ENCODE measurements at regions not wholly inside any gene's neighbourhood (a gene's known extent, or its start where the extent isn't known, plus 50 kb on each side); places are given as distances from the start of the nearest gene placed in this dataset.

DNA sequence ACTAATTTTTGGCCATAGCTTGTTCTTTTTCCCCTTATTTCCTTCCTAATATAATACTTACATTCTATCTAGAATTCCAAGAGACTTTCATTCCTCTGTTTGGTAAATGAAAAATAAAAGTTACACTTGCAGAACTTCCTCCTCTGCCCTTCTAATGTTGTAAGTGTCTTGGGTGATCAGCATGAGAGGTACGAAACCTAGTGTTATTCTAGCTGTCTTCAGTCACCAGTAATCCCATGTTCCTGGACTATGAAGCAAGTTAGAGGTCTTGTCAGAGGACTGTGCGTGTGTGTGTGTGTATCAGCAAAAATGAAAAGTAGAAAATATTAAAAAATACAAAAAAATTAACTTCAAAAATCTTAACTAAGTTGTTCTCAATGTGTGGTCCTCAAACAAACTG, 307.0 kb downstream of the SPRY2 start:
- ChIA-PET CTCF (ENCODE audit: partially characterized antibody) (no interaction called here), POLR2A (ENCODE audit: partially characterized antibody) (no interaction called here)
- Histone ChIP-seq H3K27me3 (ENCODE audit: insufficient read depth, low read length) (no peaks in the 10 kb centered on the region), H3K36me3 (ENCODE audit: insufficient read depth, low read length) (no peaks in the 10 kb centered on the region), H3K9me3 (ENCODE audit: control insufficient read depth in 1 of 2, low read length in 2 of 2) (no peaks in the 10 kb centered on the region), H3K27ac (ENCODE audit: low read depth, low read length) (no peak overlapping the region), H3K4me1 (ENCODE audit: insufficient read depth, low read length) (no peaks in the 10 kb centered on the region), H3K4me3 (ENCODE audit: low read length in 2 of 2) (no peak overlapping the region)
- H3K36me3 Mint-ChIP-seq = no peaks in the 10 kb centered on the region
- no peak overlapping the region for H3K4me3 Mint-ChIP-seq
- no peak overlapping the region for H3K27ac Mint-ChIP-seq
- intact Hi-C loops (cut with micrococcal nuclease) = no loop called here
- no peaks in the 10 kb centered on the region for H3K4me1 Mint-ChIP-seq
- no peaks in the 10 kb centered on the region for H3K27me3 Mint-ChIP-seq
- DNase-seq = no peak
- peaks cover 0 to 3% (median 1%) of the 10 kb centered on the region in 8 donors for H3K9me3 Mint-ChIP-seq

DNA sequence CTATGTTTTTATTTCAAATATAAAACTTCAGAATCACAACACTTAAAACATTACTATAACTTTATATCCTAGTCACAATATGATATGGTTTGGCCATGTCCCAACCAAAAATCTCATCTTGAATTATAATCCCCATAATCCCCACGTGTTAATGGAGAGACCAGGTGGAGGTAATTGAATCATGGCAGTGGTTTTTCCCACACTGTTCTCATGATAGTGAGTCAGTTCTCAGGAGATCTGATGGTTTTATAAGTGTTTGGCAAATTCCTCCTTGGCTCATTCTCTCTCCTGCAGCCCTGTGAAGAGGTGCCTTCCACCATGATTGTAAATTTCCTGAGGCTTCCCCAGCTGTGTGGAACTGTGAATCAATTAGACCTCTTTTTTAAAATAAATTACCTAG, 307.6 kb downstream of the SPRY2 start:
- H3K9me3 Mint-ChIP-seq = peaks cover 0 to 3% (median 0%) of the 10 kb centered on the region in 8 donors
- POLR2A ChIA-PET (ENCODE audit: partially characterized antibody) = no interaction called here

DNA sequence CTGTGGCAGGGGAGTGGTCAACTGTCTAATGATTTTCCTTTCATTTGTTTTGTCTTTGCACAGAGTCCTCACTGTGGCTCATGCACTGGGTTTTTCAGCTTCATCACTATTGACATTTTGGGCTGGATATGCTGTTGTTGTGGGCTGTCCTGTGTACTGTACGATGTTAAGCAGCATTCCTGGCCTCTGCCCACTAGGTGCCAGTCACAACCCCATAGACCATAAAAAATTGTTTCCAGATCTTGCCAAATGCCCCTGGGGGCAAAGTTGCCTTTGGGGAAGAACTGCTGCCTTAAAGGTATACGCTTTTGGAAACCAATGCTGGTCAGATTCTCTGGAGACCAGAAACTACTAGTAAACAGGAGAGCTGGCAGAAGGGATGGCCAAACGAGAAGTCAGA, 310.4 kb downstream of the SPRY2 start:
- H3K9me3 ChIP-seq (ENCODE audit: control insufficient read depth in 1 of 2, low read length in 2 of 2) = no peaks in the 10 kb centered on the region
- DNase-seq = no peak
- H3K27ac Mint-ChIP-seq = no peak overlapping the region
- no peaks in the 10 kb centered on the region for H3K27me3 Mint-ChIP-seq
- no peaks in the 10 kb centered on the region for H3K4me1 ChIP-seq (ENCODE audit: insufficient read depth, low read length)
- no peaks in the 10 kb centered on the region for H3K36me3 ChIP-seq (ENCODE audit: insufficient read depth, low read length)
- peaks cover 0 to 3% (median 0%) of the 10 kb centered on the region in 8 donors for H3K9me3 Mint-ChIP-seq
- no peak overlapping the region for H3K4me3 ChIP-seq (ENCODE audit: low read length in 2 of 2)
- ChIA-PET CTCF (ENCODE audit: partially characterized antibody) (no interaction called here), POLR2A (ENCODE audit: partially characterized antibody) (no interaction called here)
- no peaks in the 10 kb centered on the region for H3K4me1 Mint-ChIP-seq
- H3K36me3 Mint-ChIP-seq = no peaks in the 10 kb centered on the region
- H3K27ac ChIP-seq (ENCODE audit: low read depth, low read length) = no peak overlapping the region
- no peak overlapping the region for H3K4me3 Mint-ChIP-seq
- H3K27me3 ChIP-seq (ENCODE audit: insufficient read depth, low read length) = no peaks in the 10 kb centered on the region
- intact Hi-C loops (cut with micrococcal nuclease) = no loop called here

More for the DNA sequence above, 307.6 kb downstream of the SPRY2 start:
- Mint-ChIP-seq H3K4me1 (no peaks in the 10 kb centered on the region), H3K36me3 (no peaks in the 10 kb centered on the region), H3K27me3 (no peaks in the 10 kb centered on the region), H3K27ac (no peak overlapping the region), H3K4me3 (no peak overlapping the region)
- Histone ChIP-seq H3K27me3 (ENCODE audit: insufficient read depth, low read length) (no peaks in the 10 kb centered on the region), H3K27ac (ENCODE audit: low read depth, low read length) (no peak overlapping the region), H3K9me3 (ENCODE audit: control insufficient read depth in 1 of 2, low read length in 2 of 2) (no peaks in the 10 kb centered on the region), H3K36me3 (ENCODE audit: insufficient read depth, low read length) (no peaks in the 10 kb centered on the region), H3K4me3 (ENCODE audit: low read length in 2 of 2) (no peak overlapping the region), H3K4me1 (ENCODE audit: insufficient read depth, low read length) (no peaks in the 10 kb centered on the region)
- CTCF ChIA-PET (ENCODE audit: partially characterized antibody) = no interaction called here
- no peak for DNase-seq
- intact Hi-C loops (cut with micrococcal nuclease) = no loop called here

DNA sequence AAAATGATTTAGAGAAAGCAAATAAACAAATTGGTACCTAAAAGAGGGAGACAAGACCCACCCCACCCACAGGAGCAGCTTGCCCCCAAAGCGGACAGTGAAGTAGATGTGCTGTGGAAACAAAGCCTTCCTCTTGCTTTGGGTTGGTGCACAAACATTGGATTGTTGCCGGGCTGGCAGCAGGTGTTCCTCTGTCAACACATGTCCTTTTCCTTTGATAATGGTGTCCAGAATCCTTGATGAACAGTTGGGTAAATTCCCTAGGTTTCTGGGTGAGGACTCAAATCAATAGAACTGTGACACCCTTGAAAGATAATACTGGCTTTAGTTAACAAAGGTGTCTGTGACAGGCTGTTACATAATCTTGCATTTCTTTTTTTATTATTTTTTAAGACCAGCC, 311.8 kb downstream of the SPRY2 start:
- no peak for DNase-seq
- Mint-ChIP-seq H3K36me3 (no peaks in the 10 kb centered on the region), H3K27me3 (peaks cover 0 to 2% of the 10 kb centered on the region in 2 donors), H3K27ac (no peak overlapping the region), H3K4me3 (no peak overlapping the region), H3K9me3 (no peaks in the 10 kb centered on the region), H3K4me1 (no peaks in the 10 kb centered on the region)
- no peaks in the 10 kb centered on the region for H3K9me3 ChIP-seq (ENCODE audit: control insufficient read depth in 1 of 2, low read length in 2 of 2)
- H3K4me1 ChIP-seq (ENCODE audit: insufficient read depth, low read length) = no peaks in the 10 kb centered on the region
- no peak overlapping the region for H3K27ac ChIP-seq (ENCODE audit: low read depth, low read length)
- ChIA-PET CTCF (ENCODE audit: partially characterized antibody) (no interaction called here), POLR2A (ENCODE audit: partially characterized antibody) (no interaction called here)
- H3K27me3 ChIP-seq (ENCODE audit: insufficient read depth, low read length) = no peaks in the 10 kb centered on the region
- H3K36me3 ChIP-seq (ENCODE audit: insufficient read depth, low read length) = no peaks in the 10 kb centered on the region
- intact Hi-C loops (cut with micrococcal nuclease) = no loop called here
- H3K4me3 ChIP-seq (ENCODE audit: low read length in 2 of 2) = no peak overlapping the region

DNA sequence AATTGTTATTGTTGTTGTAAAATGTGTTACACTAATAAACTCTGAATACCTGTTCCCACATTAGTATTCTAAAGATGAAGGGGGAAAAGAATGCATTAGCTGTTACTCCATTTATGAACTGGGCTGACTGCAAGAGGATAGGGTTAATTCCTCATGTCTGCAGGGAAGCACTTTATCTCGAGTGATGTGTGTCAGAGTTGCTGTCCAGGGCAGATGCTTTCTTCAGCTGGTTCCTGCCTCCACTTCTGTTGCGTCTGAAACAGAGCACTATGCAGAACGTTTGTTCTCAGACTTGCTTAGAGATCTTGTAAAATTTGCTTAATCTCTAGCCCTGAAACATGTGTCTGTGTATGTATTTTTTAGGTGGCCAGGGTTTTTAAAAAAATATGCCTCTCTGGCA, 318.8 kb downstream of the SPRY2 start:
- no peak overlapping the region for H3K4me3 ChIP-seq (ENCODE audit: low read length in 2 of 2)
- Mint-ChIP-seq H3K36me3 (no peaks in the 10 kb centered on the region), H3K4me3 (no peak overlapping the region), H3K27me3 (peaks cover 0 to 2% of the 10 kb centered on the region in 2 donors), H3K9me3 (peaks cover 0 to 6% (median 0%) of the 10 kb centered on the region in 8 donors), H3K27ac (no peak overlapping the region), H3K4me1 (no peaks in the 10 kb centered on the region)
- H3K27me3 ChIP-seq (ENCODE audit: insufficient read depth, low read length) = no peaks in the 10 kb centered on the region
- no peaks in the 10 kb centered on the region for H3K36me3 ChIP-seq (ENCODE audit: insufficient read depth, low read length)
- ChIA-PET POLR2A (ENCODE audit: partially characterized antibody) (no interaction called here), CTCF (ENCODE audit: partially characterized antibody) (no interaction called here)
- no peaks in the 10 kb centered on the region for H3K4me1 ChIP-seq (ENCODE audit: insufficient read depth, low read length)
- H3K27ac ChIP-seq (ENCODE audit: low read depth, low read length) = no peak overlapping the region
- DNase-seq = no peak
- intact Hi-C loops (cut with micrococcal nuclease) = no loop called here
- no peaks in the 10 kb centered on the region for H3K9me3 ChIP-seq (ENCODE audit: control insufficient read depth in 1 of 2, low read length in 2 of 2)

DNA sequence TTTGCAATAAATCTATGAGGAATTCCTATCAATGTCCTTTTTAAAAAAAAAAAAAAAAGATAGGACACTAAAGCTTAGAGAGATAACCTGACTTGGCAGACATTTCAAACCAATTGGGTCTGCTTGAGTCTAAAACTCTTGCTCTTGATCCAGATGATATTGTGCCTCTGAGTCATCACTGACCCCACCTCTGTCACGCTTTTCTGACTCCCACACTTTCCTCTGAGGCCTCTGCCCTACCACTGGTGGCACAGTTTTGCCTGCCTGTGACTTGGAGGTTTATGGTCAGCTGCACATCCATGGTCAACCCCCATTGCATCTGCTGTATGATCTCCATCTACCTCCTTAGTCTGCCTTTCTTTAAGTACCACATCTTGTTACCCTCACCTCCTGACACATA, 328.7 kb downstream of the SPRY2 start:
- no peaks in the 10 kb centered on the region for H3K27me3 ChIP-seq (ENCODE audit: insufficient read depth, low read length)
- CTCF ChIA-PET (ENCODE audit: partially characterized antibody) = no interaction called here
- no peaks in the 10 kb centered on the region for H3K36me3 ChIP-seq (ENCODE audit: insufficient read depth, low read length)
- H3K27ac ChIP-seq (ENCODE audit: low read depth, low read length) = no peak overlapping the region
- peaks cover 0 to 4% (median 0%) of the 10 kb centered on the region in 8 donors for H3K9me3 Mint-ChIP-seq
- no peaks in the 10 kb centered on the region for H3K9me3 ChIP-seq (ENCODE audit: control insufficient read depth in 1 of 2, low read length in 2 of 2)
- POLR2A ChIA-PET (ENCODE audit: partially characterized antibody) = no interaction called here
- H3K4me1 ChIP-seq (ENCODE audit: insufficient read depth, low read length) = no peaks in the 10 kb centered on the region
- no peak overlapping the region for H3K4me3 Mint-ChIP-seq
- H3K27me3 Mint-ChIP-seq = no peaks in the 10 kb centered on the region
- DNase-seq = no peak
- no peaks in the 10 kb centered on the region for H3K36me3 Mint-ChIP-seq
- no peaks in the 10 kb centered on the region for H3K4me1 Mint-ChIP-seq
- intact Hi-C loops (cut with micrococcal nuclease) = no loop called here
- no peak overlapping the region for H3K27ac Mint-ChIP-seq
- no peak overlapping the region for H3K4me3 ChIP-seq (ENCODE audit: low read length in 2 of 2)

DNA sequence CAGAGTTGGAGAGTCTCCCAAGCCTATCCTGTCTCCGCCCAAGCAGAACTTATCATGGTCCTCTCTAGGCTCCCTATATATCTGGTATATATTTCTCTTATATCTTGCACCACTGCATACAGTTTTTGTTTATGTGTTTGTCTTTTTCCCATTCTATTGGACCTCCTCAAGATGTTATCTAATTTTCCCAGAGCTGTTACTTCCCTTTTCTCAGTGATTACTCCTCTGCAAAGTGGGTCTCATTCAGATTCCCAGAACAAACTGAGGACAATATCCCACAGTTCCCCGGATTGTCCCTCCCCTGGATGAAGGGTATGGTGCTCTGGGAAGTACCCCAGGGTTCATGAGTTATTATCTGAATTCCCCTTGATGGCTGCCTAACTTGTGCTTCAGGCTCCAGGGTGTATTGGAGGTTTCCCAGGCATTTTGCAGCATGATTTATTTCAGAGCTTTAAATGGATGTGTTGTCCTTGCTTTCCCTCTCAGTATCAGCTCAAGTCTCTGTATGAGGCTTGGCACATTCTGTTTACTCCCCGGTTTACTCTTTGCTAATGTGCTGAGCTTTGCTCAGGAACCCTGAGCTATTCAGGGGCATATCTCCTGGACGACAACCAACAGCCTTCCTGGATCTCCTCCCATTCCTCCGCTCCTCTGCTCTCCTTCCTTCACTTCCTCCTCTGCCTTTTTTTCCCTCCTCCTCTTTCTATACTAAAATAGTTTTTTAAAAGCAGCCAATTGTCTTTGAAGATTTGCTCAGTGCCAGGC, 329.3 kb downstream of the SPRY2 start:
- no peaks in the 10 kb centered on the region for H3K36me3 ChIP-seq (ENCODE audit: insufficient read depth, low read length)
- no peaks in the 10 kb centered on the region for H3K4me1 ChIP-seq (ENCODE audit: insufficient read depth, low read length)
- H3K27ac ChIP-seq (ENCODE audit: low read depth, low read length) = no peak overlapping the region
- no peaks in the 10 kb centered on the region for H3K9me3 ChIP-seq (ENCODE audit: control insufficient read depth in 1 of 2, low read length in 2 of 2)
- Mint-ChIP-seq H3K27ac (peak overlapping the region in 1 of 7 donors; percentile 54), H3K36me3 (no peaks in the 10 kb centered on the region), H3K27me3 (no peaks in the 10 kb centered on the region), H3K9me3 (peaks cover 0 to 5% (median 0%) of the 10 kb centered on the region in 8 donors), H3K4me1 (no peaks in the 10 kb centered on the region), H3K4me3 (no peak overlapping the region)
- H3K27me3 ChIP-seq (ENCODE audit: insufficient read depth, low read length) = no peaks in the 10 kb centered on the region
- ChIA-PET CTCF (ENCODE audit: partially characterized antibody) (no interaction called here), POLR2A (ENCODE audit: partially characterized antibody) (no interaction called here)
- intact Hi-C loops (cut with micrococcal nuclease) = no loop called here
- H3K4me3 ChIP-seq (ENCODE audit: low read length in 2 of 2) = no peak overlapping the region
- no peak for DNase-seq

DNA sequence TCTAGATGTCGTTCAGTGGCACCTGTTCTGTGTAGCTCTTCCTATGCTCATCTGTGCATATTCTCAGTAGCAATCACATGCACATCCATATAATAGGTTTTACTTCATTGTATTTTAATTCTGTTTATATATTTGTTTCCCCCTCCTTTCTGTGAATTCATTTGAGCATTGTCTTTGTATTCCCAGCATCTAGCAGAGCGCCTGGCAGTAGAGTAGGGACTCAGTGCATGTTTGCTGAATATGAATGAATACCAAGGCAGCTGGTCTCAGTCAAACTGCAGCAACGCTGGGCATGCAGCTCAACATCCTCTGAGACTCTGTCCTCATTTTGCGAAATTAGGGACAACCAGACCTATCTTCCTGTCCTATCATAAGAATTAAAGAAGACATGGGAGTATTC, 330.1 kb downstream of the SPRY2 start:
- H3K27ac Mint-ChIP-seq = no peak overlapping the region

More for the DNA sequence above, 330.1 kb downstream of the SPRY2 start:
- ChIA-PET CTCF (ENCODE audit: partially characterized antibody) (no interaction called here), POLR2A (ENCODE audit: partially characterized antibody) (no interaction called here)
- DNase-seq = no peak
- no peaks in the 10 kb centered on the region for H3K4me1 ChIP-seq (ENCODE audit: insufficient read depth, low read length)
- no peaks in the 10 kb centered on the region for H3K9me3 ChIP-seq (ENCODE audit: control insufficient read depth in 1 of 2, low read length in 2 of 2)
- H3K27ac ChIP-seq (ENCODE audit: low read depth, low read length) = no peak overlapping the region
- no peaks in the 10 kb centered on the region for H3K27me3 ChIP-seq (ENCODE audit: insufficient read depth, low read length)
- H3K9me3 Mint-ChIP-seq = peaks cover 0 to 7% (median 0%) of the 10 kb centered on the region in 8 donors
- H3K36me3 Mint-ChIP-seq = no peaks in the 10 kb centered on the region
- H3K4me3 Mint-ChIP-seq = no peak overlapping the region
- no peaks in the 10 kb centered on the region for H3K27me3 Mint-ChIP-seq
- no peaks in the 10 kb centered on the region for H3K36me3 ChIP-seq (ENCODE audit: insufficient read depth, low read length)
- intact Hi-C loops (cut with micrococcal nuclease) = no loop called here
- H3K4me3 ChIP-seq (ENCODE audit: low read length in 2 of 2) = no peak overlapping the region
- no peaks in the 10 kb centered on the region for H3K4me1 Mint-ChIP-seq

All from CD4-positive, alpha-beta memory T cell (primary cell).